HUES64 (cell line): ENCODE measurements at regions not wholly inside any gene's neighbourhood (a gene's known extent, or its start where the extent isn't known, plus 50 kb on each side); places are given as distances from the start of the nearest gene placed in this dataset.
"Not testable (repeated sequence)": the region's sequence is repeated elsewhere in the genome, so short reads cannot be mapped to it uniquely, and the experiment has no call there.

Experiments
- H3K27ac ChIP-seq: 2 replicates; pipeline ENCODE4 v1.7.0; 2013; ENCODE audit warnings: low read depth, low read length, inconsistent platforms
- H3K27me3 ChIP-seq: 2 replicates; pipeline ENCODE4 v1.6.1; 2013; ENCODE audit warnings: mild to moderate bottlenecking, low read length; ENCODE audit not compliant: insufficient read depth
- H3K36me3 ChIP-seq: 2 replicates; pipeline ENCODE4 v1.6.1; 2013; ENCODE audit warnings: mild to moderate bottlenecking, low read length; ENCODE audit not compliant: insufficient read depth
- H3K4me1 ChIP-seq: 2 replicates; pipeline ENCODE4 v1.6.1; 2013; ENCODE audit warnings: mild to moderate bottlenecking, low read length, moderate library complexity; ENCODE audit not compliant: insufficient read depth
- H3K4me3 ChIP-seq: 2 replicates; pipeline ENCODE4 v1.5.1; 2013; ENCODE audit warnings: mild to moderate bottlenecking, low read length, moderate library complexity
- H3K9ac ChIP-seq: 2 replicates; pipeline ENCODE4 v1.6.1; 2013; ENCODE audit warnings: mild to moderate bottlenecking, low read depth, low read length
- H3K9me3 ChIP-seq: 2 replicates; pipeline ENCODE4 v1.6.1; 2013; ENCODE audit warnings: low read depth, low read length; ENCODE audit not compliant: insufficient read depth
- WGBS: fragments of 150-250, 120-280 bp; methylation state at CpG from one replicate; pipeline ENCODE4 v1.1.7; 2013; ENCODE audit warnings: missing lambda C conversion rate; 5-methylcytosine and 5-hydroxymethylcytosine counted together

DNA sequence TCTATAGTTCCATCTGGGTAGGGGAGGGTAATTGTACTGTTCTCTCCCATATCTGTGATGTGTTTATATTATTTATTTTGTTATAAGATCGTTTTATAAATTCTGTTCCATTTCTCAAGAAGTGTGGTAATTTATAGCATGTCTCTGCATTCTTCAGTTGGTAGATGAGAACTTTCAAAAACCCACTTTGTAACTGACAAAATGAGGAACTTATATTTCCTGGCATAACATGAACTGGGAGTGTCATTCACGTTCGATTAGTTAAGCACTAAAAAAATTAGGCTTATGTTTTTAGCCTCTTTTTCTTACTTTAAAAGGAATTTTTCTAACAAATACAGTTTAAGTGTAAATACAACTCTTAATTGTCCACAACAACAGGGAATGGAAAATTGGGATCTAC lies 230.8 kb downstream of the CGGBP1 start:
- no peak overlapping the region for H3K4me3 ChIP-seq
- H3K27me3 ChIP-seq, result no peaks in the 10 kb centered on the region
- no peak overlapping the region for H3K27ac ChIP-seq
- H3K9ac ChIP-seq, result no peak overlapping the region
- H3K4me1 ChIP-seq, result no peaks in the 10 kb centered on the region
- no peaks in the 10 kb centered on the region for H3K36me3 ChIP-seq
- no peaks in the 10 kb centered on the region for H3K9me3 ChIP-seq
- WGBS, result 100% methylated on average over 1 of the region's 3 CpGs

DNA sequence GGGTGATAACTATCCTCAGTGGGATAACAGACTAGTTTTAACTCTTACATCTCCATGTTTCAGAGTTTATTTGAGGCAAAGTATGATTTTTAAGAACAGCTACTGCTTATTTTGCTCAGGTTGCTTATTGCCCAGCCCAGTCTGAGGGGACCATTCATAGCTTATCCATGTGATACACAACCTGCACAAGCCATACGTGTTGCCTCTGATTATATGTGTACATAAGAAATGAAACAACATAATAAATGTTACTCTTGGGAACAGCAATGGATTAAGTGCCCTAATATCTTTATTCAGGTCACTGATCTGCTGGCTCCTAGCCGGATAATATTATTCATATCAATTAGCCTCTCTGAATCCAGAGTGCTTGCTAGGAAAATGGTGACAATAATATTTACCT lies 236.2 kb downstream of the CGGBP1 start:
- Histone ChIP-seq H3K27ac (no peak overlapping the region), H3K9ac (no peak overlapping the region), H3K36me3 (no peaks in the 10 kb centered on the region), H3K4me1 (no peaks in the 10 kb centered on the region), H3K9me3 (no peaks in the 10 kb centered on the region), H3K27me3 (no peaks in the 10 kb centered on the region), H3K4me3 (no peak overlapping the region)
- 100% methylated on average over 1 of the region's 2 CpGs for WGBS

DNA sequence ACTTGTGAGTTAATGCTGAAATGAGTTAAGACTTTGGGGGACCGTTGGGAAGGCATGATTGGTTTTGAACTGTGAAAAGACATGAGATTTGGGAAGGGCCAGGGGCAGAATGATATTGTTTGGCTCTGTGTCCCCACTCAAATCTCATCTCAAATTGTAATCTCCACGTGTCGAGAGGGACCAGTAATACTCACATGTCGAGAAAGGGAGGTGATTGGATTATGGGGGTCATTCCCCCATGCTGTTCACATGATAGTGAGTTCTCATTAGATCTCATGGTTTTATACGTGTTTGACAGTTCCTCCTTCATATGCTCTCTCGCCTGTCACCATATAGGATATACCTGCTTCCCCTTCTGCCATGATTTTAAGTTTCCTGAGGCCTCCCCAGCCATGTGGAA lies 245.3 kb downstream of the CGGBP1 start:
- H3K4me3 ChIP-seq, H3K4me1 ChIP-seq, H3K27me3 ChIP-seq, H3K9me3 ChIP-seq, H3K27ac ChIP-seq, H3K36me3 ChIP-seq, H3K9ac ChIP-seq: not testable (repeated sequence)
- 93% methylated on average over 6 of the region's 6 CpGs for WGBS

DNA sequence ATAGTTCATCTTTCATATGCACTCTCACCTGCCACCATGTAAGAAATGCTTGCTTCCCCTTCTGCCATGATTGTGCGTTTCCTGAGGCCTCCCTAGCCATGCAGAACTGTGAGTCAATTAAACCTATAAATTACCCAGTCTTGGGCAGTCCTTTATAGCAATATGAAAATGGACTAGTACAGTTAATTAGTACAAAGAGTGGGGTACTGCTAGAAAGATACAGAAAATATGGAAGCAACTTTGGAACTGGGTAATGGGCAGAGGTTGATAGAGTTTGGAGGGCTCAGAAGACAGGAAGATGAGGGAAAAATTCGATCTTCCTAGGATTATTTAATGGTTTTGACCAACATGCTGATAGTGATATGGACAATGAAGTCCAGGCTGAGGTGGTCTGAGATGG lies 246.9 kb downstream of the CGGBP1 start:
- Histone ChIP-seq H3K36me3 (no peaks in the 10 kb centered on the region), H3K9me3 (no peaks in the 10 kb centered on the region; the same call in 1 of the 2 replicates), H3K27ac (no peak overlapping the region), H3K4me1 (no peaks in the 10 kb centered on the region), H3K27me3 (no peaks in the 10 kb centered on the region), H3K4me3 (no peak overlapping the region), H3K9ac (no peak overlapping the region)
- 85% methylated on average over 2 of the region's 2 CpGs for WGBS

DNA sequence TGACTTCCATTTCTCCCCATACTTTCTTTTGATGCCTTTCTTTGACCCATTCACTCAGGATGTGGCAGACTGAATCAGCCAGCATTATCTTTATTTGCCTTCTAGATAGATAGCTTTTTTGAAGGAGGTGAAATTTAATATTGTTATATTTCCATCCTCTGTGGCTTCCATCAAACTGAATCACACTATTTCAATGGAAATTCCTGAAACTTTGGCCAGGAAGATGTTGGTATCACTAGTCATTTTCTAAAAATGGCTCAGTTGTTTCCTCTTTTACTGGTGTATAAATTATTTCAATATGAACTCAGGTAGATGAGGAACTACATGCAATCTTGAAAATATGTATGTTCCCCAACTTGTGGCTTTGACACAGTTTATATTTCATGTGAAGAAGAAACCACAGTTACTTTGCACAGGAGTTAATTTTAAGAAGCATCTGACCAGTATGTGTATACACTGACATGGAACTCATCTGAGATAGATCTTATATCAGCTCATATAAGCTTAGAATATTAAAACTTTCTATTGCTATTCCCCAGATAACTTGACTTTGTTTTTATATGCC lies 248.3 kb downstream of the CGGBP1 start:
- Histone ChIP-seq H3K9me3 (no peaks in the 10 kb centered on the region; the same call in 1 of the 2 replicates), H3K9ac (no peak overlapping the region), H3K4me3 (no peak overlapping the region), H3K4me1 (no peaks in the 10 kb centered on the region), H3K27ac (no peak overlapping the region), H3K27me3 (no peaks in the 10 kb centered on the region), H3K36me3 (no peaks in the 10 kb centered on the region)

DNA sequence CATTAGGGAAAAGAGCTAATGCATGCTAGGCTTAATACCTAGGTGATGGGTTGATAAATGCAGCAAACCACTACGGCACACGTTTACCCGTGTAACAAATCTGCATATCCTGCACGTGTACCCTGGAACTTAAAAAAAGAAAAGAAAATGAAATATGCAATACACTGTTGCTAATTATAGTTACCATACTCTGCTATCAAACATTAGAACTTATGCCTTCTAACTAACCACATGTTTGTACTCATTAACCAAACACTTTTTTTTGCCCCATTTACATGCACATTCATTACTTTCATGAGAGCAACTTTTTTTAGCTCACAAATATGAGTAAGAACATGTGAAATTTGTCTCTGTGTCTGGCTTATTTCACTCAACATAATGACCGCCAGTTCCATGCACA lies 253.1 kb downstream of the CGGBP1 start:
- Histone ChIP-seq H3K27me3 (no peaks in the 10 kb centered on the region), H3K36me3 (no peaks in the 10 kb centered on the region), H3K9me3 (no peaks in the 10 kb centered on the region), H3K4me3 (no peak overlapping the region), H3K9ac (no peak overlapping the region), H3K4me1 (no peaks in the 10 kb centered on the region), H3K27ac (no peak overlapping the region)
- WGBS, result 93% methylated on average over 5 of the region's 5 CpGs

DNA sequence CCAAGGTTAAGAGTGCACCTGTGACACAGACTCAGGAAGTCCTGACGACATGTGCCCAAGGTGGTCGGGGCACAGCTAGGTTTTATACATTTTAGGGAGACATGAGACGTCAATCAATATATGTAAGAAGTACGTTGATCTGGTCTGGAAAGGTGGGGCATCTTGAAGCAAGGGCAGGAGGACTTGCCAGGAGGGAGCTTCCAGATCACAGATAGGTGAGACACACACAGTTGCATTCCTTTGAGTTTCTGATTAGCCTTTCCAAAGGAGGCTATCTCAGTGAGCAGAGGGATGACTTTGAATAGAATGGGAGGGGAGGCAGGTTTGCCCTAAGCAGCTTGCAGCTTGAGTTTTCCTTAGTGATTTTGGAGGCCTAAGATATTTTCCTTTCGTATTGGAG lies 257.4 kb downstream of the CGGBP1 start:
- H3K36me3 ChIP-seq, result no peaks in the 10 kb centered on the region
- H3K4me3 ChIP-seq, result no peak overlapping the region
- no peaks in the 10 kb centered on the region for H3K9me3 ChIP-seq
- no peaks in the 10 kb centered on the region for H3K4me1 ChIP-seq
- 65% methylated on average over 4 of the region's 5 CpGs for WGBS
- no peak overlapping the region for H3K9ac ChIP-seq
- no peaks in the 10 kb centered on the region for H3K27me3 ChIP-seq
- H3K27ac ChIP-seq, result no peak overlapping the region

DNA sequence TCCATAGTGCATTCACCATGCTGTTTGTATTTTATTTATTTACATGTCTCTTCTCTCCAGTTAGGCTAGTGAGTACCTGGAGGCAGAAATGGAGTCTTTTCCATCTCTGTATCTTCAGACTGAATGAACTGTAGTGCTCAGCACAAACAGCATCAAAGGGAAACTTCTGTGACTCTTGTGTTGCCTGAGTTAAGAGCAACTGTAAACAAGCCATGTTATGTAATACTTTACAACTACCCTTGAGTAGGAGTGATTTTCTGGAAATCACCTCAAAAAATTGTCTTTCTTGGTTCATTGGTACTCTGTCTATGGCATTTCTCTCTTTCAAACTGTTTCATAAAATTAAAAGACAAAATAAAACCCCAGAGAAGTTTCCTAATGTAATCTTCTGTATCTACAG lies 258.3 kb downstream of the CGGBP1 start:
- H3K4me1 ChIP-seq, result no peaks in the 10 kb centered on the region
- no peaks in the 10 kb centered on the region for H3K36me3 ChIP-seq
- 0 out of 2 replicates have a peak, but pooled peaks cover under 1% of the 10 kb centered on the region for H3K27me3 ChIP-seq
- H3K27ac ChIP-seq, result no peak overlapping the region
- H3K9ac ChIP-seq, result no peak overlapping the region
- no peaks in the 10 kb centered on the region for H3K9me3 ChIP-seq
- H3K4me3 ChIP-seq, result no peak overlapping the region

DNA sequence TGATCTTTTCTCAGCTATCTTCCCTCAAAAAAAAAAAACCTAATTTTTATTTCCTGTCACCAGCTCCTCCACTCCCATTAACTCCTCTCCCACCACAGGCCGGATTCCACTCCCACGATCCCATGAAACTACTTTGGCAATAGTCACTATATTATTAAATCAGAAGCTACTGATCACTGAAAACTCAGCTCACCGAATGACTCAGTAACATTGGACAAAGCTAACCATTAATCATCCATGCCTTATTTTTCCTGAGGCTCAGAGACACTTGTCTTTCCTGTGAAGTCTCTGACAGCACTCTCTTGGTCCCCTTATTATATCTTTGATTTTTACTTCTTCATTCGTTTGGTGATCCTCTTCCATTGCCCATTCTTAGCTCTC lies 260.2 kb downstream of the CGGBP1 start:
- Histone ChIP-seq H3K9ac (no peak overlapping the region), H3K9me3 (no peaks in the 10 kb centered on the region), H3K4me1 (peaks cover 3% of the 10 kb centered on the region), H3K36me3 (no peaks in the 10 kb centered on the region), H3K27ac (no peak overlapping the region), H3K27me3 (peaks cover 14% of the 10 kb centered on the region), H3K4me3 (no peak overlapping the region)
- 93% methylated on average over 4 of the region's 4 CpGs for WGBS

DNA sequence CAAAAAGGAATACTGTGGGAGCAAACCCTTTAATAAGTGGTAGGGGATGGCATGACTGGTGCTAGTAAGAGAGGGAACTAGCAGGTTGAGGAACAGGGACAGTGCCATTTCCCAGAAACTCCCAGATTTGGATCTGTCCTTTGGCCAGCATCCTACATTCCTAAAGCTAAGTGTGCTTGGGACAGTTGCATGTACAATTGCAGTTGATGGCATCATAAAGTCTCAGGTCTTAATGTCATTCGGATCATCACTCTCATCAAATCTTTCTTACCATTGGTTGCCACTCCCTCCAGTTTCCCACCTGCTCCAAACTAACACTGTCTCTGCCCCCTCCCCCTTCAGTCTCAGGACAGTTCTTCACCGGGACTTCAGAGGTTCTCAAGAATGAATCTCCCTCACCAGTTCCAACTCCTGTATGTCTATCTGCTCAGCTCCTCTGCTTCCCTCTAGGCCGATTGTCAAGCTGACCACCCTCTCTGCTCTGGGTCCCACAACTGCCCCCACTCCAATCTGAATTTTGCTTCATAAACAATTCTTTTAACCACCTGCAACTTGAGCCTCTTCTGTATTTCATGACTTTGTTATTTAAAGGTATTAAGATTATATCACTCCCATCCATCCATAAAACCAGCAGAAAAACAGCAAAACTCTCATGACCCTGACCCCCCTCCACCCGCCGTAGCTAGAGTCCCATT lies 260.8 kb downstream of the CGGBP1 start:
- WGBS, result 94% methylated on average over 5 of the region's 5 CpGs

DNA sequence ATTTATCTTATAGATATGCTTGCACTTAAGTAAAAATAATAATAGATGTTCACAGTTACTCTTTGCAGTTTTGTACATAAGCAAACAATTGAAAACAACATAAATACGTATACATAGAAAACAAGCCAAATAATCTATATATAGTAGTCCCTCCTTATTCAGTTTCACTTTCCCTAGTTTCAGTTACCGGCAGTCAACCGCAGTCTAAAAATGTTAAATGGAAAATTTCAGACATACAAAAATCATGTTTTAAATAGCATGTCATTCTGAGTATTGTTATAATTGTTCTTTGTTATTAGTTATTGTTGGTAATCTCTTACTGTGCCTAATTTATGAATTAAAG lies 262.0 kb downstream of the CGGBP1 start:
- 92% methylated on average over 3 of the region's 3 CpGs for WGBS

More for the DNA sequence above, 260.8 kb downstream of the CGGBP1 start:
- Histone ChIP-seq H3K4me1 (peaks cover 5% of the 10 kb centered on the region), H3K36me3 (no peaks in the 10 kb centered on the region), H3K4me3 (no peak overlapping the region), H3K9me3 (no peaks in the 10 kb centered on the region), H3K9ac (no peak overlapping the region), H3K27ac (no peak overlapping the region), H3K27me3 (peaks cover 20% of the 10 kb centered on the region)

More for the DNA sequence above, 262.0 kb downstream of the CGGBP1 start:
- no peaks in the 10 kb centered on the region for H3K9me3 ChIP-seq
- peaks cover 32% of the 10 kb centered on the region for H3K27me3 ChIP-seq
- H3K9ac ChIP-seq, result no peak overlapping the region
- H3K4me1 ChIP-seq, result peaks cover 5% of the 10 kb centered on the region
- H3K4me3 ChIP-seq, result no peak overlapping the region
- no peaks in the 10 kb centered on the region for H3K36me3 ChIP-seq
- no peak overlapping the region for H3K27ac ChIP-seq
